ENCODE measurements at regions not wholly inside any gene's neighbourhood (a gene's known extent, or its start where the extent isn't known, plus 50 kb on each side); places are given as distances from the start of the nearest gene placed in this dataset.

DNA sequence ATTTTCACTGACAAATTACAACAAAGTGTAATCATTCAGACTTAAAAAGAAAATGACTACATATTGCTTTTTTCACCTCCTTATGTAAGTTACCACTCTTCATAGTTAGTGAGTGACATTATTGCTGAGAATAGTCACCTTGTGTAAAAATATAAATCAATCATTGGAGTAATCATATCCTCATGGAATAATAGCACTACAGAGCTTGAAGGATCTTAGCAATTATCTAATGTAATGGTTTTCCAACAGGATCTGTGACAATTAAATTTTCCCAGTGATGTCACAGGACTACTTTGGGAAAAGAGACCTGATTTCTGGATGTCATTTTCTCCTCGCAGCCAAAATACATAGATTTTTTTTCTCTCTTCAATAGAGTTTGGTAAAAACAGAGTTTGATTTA lies 833.0 kb upstream of the PCDH9 start:
- TF ChIP-seq, protein P1, sequence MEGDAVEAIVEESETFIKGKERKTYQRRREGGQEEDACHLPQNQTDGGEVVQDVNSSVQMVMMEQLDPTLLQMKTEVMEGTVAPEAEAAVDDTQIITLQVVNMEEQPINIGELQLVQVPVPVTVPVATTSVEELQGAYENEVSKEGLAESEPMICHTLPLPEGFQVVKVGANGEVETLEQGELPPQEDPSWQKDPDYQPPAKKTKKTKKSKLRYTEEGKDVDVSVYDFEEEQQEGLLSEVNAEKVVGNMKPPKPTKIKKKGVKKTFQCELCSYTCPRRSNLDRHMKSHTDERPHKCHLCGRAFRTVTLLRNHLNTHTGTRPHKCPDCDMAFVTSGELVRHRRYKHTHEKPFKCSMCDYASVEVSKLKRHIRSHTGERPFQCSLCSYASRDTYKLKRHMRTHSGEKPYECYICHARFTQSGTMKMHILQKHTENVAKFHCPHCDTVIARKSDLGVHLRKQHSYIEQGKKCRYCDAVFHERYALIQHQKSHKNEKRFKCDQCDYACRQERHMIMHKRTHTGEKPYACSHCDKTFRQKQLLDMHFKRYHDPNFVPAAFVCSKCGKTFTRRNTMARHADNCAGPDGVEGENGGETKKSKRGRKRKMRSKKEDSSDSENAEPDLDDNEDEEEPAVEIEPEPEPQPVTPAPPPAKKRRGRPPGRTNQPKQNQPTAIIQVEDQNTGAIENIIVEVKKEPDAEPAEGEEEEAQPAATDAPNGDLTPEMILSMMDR (IDR thresholded peaks at IDR 0.05) = no peak
- ATAC-seq (ENCODE audit: insufficient number of reproducible peaks, low FRiP score, low read depth) = no peak

DNA sequence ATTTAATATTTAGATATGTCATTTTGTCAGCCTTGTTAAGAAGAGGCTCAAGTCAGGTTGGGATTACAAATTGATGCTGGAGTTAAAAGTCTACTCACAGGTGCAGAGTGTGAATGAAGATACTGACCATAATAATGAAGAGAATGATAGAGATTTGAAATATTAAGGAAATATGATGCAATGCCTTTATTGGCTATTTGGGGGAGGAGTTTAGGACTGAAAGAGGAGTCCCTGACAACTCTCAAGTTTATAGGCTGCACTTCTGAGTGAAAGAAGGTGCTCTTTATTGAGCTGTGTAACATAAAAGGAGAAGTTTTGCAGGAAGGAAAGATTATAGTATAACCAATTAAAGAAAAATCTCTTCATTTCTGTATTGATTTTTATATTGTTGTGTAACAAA lies 827.7 kb upstream of the PCDH9 start:
- TF ChIP-seq, protein P1 (IDR thresholded peaks at IDR 0.05) = no peak
- Histone ChIP-seq H3K4me3 (no peak overlapping the region), H3K36me3 (no peaks in the 10 kb centered on the region), H3K27ac (no peak overlapping the region), H3K4me1 (ENCODE audit: control insufficient read depth in 1 of 2, low read depth in 2 of 2) (no peaks in the 10 kb centered on the region), H3K9me3 (no peaks in the 10 kb centered on the region), H3K27me3 (replicated peaks; ENCODE audit: insufficient read depth) (no peaks in the 10 kb centered on the region)
- ATAC-seq (ENCODE audit: insufficient number of reproducible peaks, low FRiP score, low read depth) = no peak
- no peak for DNase-seq (ENCODE audit: low spot score)

More for the DNA sequence above, 833.0 kb upstream of the PCDH9 start:
- Histone ChIP-seq H3K4me3 (no peak overlapping the region), H3K27ac (no peak overlapping the region), H3K27me3 (replicated peaks; ENCODE audit: insufficient read depth) (no peaks in the 10 kb centered on the region), H3K36me3 (no peaks in the 10 kb centered on the region), H3K9me3 (no peaks in the 10 kb centered on the region), H3K4me1 (ENCODE audit: control insufficient read depth in 1 of 2, low read depth in 2 of 2) (no peaks in the 10 kb centered on the region)
- DNase-seq (ENCODE audit: low spot score) = no peak

DNA sequence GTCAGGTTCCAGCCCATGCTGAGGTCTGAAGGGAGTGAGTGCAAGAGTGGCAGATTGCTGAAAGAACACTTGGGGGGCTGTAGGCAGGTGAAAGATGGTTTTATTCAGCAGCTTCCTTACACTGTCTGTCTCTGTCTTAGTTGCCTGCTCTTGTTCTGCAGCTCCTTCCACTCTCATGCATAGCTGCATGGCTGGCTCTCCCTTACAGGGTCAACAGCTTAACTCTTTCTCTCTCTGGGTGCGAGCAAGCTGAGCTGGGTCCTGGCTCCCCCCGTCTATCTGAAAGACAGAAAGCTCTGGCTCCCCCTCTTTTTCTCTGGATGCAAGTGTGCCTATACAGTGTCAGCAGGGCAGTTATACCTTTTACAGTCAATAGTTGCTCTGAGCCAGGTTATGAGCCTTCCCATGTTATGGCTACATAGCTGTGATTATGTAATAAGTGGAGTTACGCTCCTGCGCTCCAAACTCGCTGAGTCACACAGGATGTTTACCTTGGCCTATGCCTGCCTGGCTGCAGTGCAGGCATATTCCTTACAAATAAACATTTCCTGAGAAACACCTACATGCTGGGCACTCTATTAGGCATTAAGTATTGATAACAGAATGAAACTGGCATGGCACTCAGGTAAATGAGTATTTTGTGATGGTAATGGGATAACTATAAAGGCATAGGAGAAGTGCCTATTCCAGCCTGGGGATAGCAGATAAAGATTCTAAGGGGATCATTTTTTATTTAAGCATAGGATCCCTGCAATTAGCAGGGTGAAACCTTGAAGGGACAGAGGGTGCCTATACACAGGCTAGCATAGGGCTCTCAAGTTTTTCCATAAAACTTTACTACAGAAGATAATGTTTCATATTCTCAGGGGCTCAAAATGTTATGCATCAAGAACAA lies 826.9 kb upstream of the PCDH9 start:
- Histone ChIP-seq H3K4me1 (ENCODE audit: control insufficient read depth in 1 of 2, low read depth in 2 of 2) (no peaks in the 10 kb centered on the region), H3K4me3 (no peak overlapping the region), H3K27ac (no peak overlapping the region), H3K9me3 (no peaks in the 10 kb centered on the region), H3K36me3 (no peaks in the 10 kb centered on the region), H3K27me3 (replicated peaks; ENCODE audit: insufficient read depth) (no peaks in the 10 kb centered on the region)
- ATAC-seq (ENCODE audit: insufficient number of reproducible peaks, low FRiP score, low read depth) = peak; percentile 72
- TF ChIP-seq, protein P1 (IDR thresholded peaks at IDR 0.05) = no peak
- no peak for DNase-seq (ENCODE audit: low spot score)

DNA sequence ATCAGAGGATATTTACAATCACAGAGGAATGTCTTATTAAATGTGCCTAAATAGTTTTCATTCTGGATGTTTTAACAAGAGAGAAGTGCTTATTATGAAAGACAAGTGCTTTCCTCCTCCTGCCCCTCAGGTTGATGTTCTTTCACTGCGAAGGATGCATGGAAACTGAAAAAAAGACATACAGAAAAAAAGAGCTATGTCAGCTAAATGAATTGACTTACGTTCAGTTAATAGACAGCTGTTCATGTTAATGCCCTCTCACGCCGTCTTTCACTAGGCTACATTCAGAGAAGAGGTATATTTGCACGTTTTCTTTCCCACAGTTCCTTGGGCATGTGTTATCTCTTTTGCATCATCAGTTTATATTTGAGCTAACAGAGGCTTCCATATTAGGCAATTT lies 821.8 kb upstream of the PCDH9 start:
- H3K36me3 ChIP-seq = no peaks in the 10 kb centered on the region
- no peaks in the 10 kb centered on the region for H3K9me3 ChIP-seq
- DNase-seq (ENCODE audit: low spot score) = no peak
- no peaks in the 10 kb centered on the region for H3K4me1 ChIP-seq (ENCODE audit: control insufficient read depth in 1 of 2, low read depth in 2 of 2)
- H3K27ac ChIP-seq = no peak overlapping the region
- no peak for ATAC-seq (ENCODE audit: insufficient number of reproducible peaks, low FRiP score, low read depth)
- no peaks in the 10 kb centered on the region for H3K27me3 ChIP-seq (replicated peaks; ENCODE audit: insufficient read depth)
- H3K4me3 ChIP-seq = no peak overlapping the region
- TF ChIP-seq, protein P1 (IDR thresholded peaks at IDR 0.05) = no peak

DNA sequence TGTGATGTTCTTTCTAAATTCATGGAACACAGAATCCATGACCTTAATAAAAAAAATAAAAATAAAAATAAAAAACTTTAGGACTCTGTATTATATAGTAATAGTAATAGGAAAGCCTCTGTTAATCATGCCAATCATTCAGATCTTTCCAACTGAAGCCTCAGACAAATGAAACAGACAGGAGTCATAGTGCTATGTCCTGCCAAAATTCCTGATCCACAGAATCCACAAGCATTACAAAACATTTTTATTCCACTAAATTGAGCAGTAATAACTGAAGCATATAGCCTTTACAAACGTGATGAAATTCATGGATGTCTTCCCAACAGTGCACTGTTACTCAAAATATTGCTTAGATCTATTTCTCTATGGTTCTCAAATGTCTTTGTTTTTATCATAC lies 820.6 kb upstream of the PCDH9 start:
- Histone ChIP-seq H3K4me3 (no peak overlapping the region), H3K27me3 (replicated peaks; ENCODE audit: insufficient read depth) (no peaks in the 10 kb centered on the region), H3K9me3 (no peaks in the 10 kb centered on the region), H3K36me3 (no peaks in the 10 kb centered on the region), H3K27ac (no peak overlapping the region), H3K4me1 (ENCODE audit: control insufficient read depth in 1 of 2, low read depth in 2 of 2) (no peaks in the 10 kb centered on the region)
- no peak for DNase-seq (ENCODE audit: low spot score)
- TF ChIP-seq, protein P1 (IDR thresholded peaks at IDR 0.05) = no peak
- no peak for ATAC-seq (ENCODE audit: insufficient number of reproducible peaks, low FRiP score, low read depth)
